Heart left ventricle (tissue), 13 donors: ENCODE measurements at regions not wholly inside any gene's neighbourhood (a gene's known extent, or its start where the extent isn't known, plus 50 kb on each side); places are given as distances from the start of the nearest gene placed in this dataset.

Source experiments
- CTCF ChIP-seq, 12 donors: fragments of 200-600 bp; sonication (generic) in 4 of 12; IDR thresholded peaks; one replicate each; pipeline versions ENCODE4 v1.5.0 to v1.8.0; 2018 to 2022; ENCODE audit warnings: antibody characterized with exemption in 12 of 12, mild to moderate bottlenecking in 5 of 12
- POLR2A ChIP-seq, 2 donors: fragments of 450-650 bp; IDR thresholded peaks; one replicate each; pipeline ENCODE4 v1.6.1; 2017; ENCODE audit warnings: antibody characterized with exemption in 2 of 2, mild to moderate bottlenecking in 2 of 2, moderate library complexity in 2 of 2
- donor health status: ischemic (EF 13 %, LVEDD 7.1; RV severe dilation, severe dysfunction).
- donor health status: DM: no; HTN: yes; CAD: no.
- donor health status: DM: no; HTN: no; CAD: no.
- donor health status: ischemic (EF 25% LVEDD 6.9; RV normal size, moderate dysfunction).
- donor health status: ischemic (EF 25% LVEDD 5.7; RV mildly dilated, moderate dysfunction).
- donor health status: ischemic (EF 35%, LVEDD 5.7; RV mildly dilated, moderate dysfunction).
- donor health status: nonischemic (EF 11% LVEDD 7.7; RV severe dilation, severe dysfunction).
- donor health status: DM: yes; HTN: yes; CAD: no.
- donor health status: PGD.
- donor health status: ischemic (EF 29% LVEDD 5.4; RV normal size, mild dysfunction).
- donor health status: nonischemic (EF 23%, LVEDD 6.1; RV moderate dilation, normal function).

- TF ChIP-seq CTCF (IDR thresholded peaks at IDR 0.05) (no peak), POLR2A (IDR thresholded peaks at IDR 0.05) (no peak)
Observed at GRCh38 chr3:23000371-23000770, 202.8 kb upstream of the UBE2E2 start.
